ENCODE measurements at regions not wholly inside any gene's neighbourhood (a gene's known extent, or its start where the extent isn't known, plus 50 kb on each side); places are given as distances from the start of the nearest gene placed in this dataset.

DNA sequence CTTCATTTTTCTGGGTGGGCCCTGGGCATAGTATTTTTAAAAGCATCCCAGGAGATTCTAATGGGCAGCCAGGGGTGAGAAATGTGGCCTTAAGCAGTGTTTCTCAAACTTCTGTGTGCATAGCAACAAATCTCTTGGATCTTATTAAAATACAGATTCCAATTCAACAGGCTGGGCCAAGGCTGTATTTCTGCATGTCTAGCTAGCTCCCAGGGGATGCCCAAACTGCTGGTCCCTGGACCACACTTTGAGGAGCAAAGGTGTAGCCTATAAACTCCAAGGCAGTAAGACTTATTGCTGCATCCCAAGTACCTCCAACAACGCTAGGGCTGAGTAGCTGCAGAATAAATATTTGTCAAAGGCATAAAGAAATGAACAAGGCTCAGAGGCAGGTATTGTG, 292.9 kb upstream of the ZMIZ1 start:
- TF ChIP-seq, protein P1, sequence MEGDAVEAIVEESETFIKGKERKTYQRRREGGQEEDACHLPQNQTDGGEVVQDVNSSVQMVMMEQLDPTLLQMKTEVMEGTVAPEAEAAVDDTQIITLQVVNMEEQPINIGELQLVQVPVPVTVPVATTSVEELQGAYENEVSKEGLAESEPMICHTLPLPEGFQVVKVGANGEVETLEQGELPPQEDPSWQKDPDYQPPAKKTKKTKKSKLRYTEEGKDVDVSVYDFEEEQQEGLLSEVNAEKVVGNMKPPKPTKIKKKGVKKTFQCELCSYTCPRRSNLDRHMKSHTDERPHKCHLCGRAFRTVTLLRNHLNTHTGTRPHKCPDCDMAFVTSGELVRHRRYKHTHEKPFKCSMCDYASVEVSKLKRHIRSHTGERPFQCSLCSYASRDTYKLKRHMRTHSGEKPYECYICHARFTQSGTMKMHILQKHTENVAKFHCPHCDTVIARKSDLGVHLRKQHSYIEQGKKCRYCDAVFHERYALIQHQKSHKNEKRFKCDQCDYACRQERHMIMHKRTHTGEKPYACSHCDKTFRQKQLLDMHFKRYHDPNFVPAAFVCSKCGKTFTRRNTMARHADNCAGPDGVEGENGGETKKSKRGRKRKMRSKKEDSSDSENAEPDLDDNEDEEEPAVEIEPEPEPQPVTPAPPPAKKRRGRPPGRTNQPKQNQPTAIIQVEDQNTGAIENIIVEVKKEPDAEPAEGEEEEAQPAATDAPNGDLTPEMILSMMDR (IDR thresholded peaks at IDR 0.05; ENCODE audit: insufficient read depth, low read depth, low read length, missing control alignments) = no peak
- no peak for DNase-seq (ENCODE audit: low read depth)
- H3K4me3 ChIP-seq (ENCODE audit: low read depth, low read length) = no peak overlapping the region

GRCh38 chr10:78776756-78777155, 292.0 kb upstream of the ZMIZ1 start:
- TF ChIP-seq, protein P1 (IDR thresholded peaks at IDR 0.05; ENCODE audit: insufficient read depth, low read depth, low read length, missing control alignments) = no peak
- no peak overlapping the region for H3K4me3 ChIP-seq (ENCODE audit: low read depth, low read length)
- DNase-seq (ENCODE audit: low read depth) = no peak

- no peak for DNase-seq (ENCODE audit: low read depth)
- H3K4me3 ChIP-seq (ENCODE audit: low read depth, low read length) = no peak overlapping the region
- TF ChIP-seq, protein P1 (IDR thresholded peaks at IDR 0.05; ENCODE audit: insufficient read depth, low read depth, low read length, missing control alignments) = no peak
Observed at GRCh38 chr10:78777466-78777865, 291.3 kb upstream of the ZMIZ1 start.

GRCh38 chr10:78777867-78778266, 290.9 kb upstream of the ZMIZ1 start:
- TF ChIP-seq, protein P1 (IDR thresholded peaks at IDR 0.05; ENCODE audit: insufficient read depth, low read depth, low read length, missing control alignments) = no peak
- DNase-seq (ENCODE audit: low read depth) = no peak

DNA sequence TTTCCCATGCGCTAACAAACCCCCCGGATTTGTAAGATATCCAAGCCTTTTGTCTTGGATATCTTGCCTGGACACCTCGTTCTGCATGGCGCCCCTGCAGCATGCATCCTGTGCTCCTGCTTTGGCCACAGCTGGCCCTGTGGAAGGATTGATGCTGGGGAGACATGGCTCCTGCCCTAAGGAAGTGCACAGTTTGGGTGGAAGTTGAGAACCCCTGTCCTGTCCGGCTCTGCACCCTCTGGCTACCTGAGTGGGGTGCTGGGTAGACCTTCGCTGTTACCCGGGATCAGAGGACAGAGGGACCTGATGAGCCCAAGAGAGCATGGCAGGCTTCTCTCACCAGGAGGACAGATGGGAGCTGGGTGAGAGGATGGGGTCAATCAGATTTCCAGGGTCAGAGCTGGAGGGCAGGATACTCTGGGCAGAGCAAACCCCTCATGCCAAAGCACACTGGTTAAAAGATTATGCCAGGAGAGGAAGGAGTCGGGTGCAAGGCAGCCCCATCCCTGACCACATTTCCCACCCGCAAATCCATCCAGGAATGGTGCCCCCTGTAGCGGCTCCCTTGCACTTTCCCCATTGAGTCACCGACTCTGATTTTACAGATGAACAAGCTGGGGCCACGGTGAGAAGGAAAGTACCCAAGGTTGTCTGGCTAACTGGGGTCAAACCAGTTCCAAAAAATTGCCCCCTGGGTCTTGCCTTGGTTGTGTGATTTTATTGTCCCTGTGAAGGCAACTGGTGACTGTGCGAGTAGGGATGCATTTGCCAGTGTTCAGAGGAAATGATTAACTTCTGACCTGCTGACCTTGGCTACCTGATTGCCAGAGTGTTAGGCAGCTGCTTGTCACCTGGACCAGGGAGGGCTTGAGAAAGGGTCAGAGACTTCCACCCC, 290.1 kb upstream of the ZMIZ1 start:
- TF ChIP-seq, protein P1 (IDR thresholded peaks at IDR 0.05; ENCODE audit: insufficient read depth, low read depth, low read length, missing control alignments) = no peak
- no peak overlapping the region for H3K4me3 ChIP-seq (ENCODE audit: low read depth, low read length)
- no peak for DNase-seq (ENCODE audit: low read depth)

More at GRCh38 chr10:78777867-78778266, 290.9 kb upstream of the ZMIZ1 start:
- no peak overlapping the region for H3K4me3 ChIP-seq (ENCODE audit: low read depth, low read length)

- H3K4me3 ChIP-seq (ENCODE audit: low read depth, low read length) = no peak overlapping the region
- no peak for DNase-seq (ENCODE audit: low read depth)
Observed at GRCh38 chr10:78779339-78779955, 289.3 kb upstream of the ZMIZ1 start.

More at GRCh38 chr10:78779339-78779955, 289.3 kb upstream of the ZMIZ1 start:
- TF ChIP-seq, protein P1 (IDR thresholded peaks at IDR 0.05; ENCODE audit: insufficient read depth, low read depth, low read length, missing control alignments) = no peak

Measured in GM12865 (cell line).